ENCODE measurements at regions not wholly inside any gene's neighbourhood (a gene's known extent, or its start where the extent isn't known, plus 50 kb on each side); places are given as distances from the start of the nearest gene placed in this dataset.

DNA sequence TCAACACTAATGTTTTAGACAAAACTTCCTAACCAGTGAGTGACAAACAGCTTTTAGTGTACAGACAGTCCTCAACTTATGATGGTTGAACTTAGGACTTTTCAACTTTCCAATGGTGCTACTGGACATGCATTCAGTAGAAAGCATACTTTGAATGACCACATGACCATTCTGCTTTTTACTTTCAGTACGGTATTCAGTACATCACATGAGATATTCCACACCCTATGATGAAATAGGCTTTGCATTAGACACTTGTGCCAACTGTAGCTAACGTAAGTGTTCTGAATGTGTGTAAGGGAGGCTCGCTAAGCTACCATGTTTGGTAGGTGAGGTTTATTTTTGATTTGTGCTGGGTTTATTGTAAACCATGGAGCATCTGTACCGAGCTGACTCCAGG, 113.7 kb downstream of the WNT7A start:
- peaks cover 15% of the 10 kb centered on the region for H3K4me1 Mint-ChIP-seq
- ChIA-PET CTCF (interaction anchor here (1.1 to 1.7 kb wide), 2 partner anchors 109 to 119 kb away, joined by 3 read pairs; no protein-coding TSS in a partner anchor), POLR2A (no interaction called here)
- DNase-seq (ENCODE audit: low spot score) (no peak), ATAC-seq (no peak)
- peaks cover 4% of the 10 kb centered on the region for H3K27me3 Mint-ChIP-seq (ENCODE audit: low read depth)
- H3K9me3 Mint-ChIP-seq: peaks cover 15% of the 10 kb centered on the region
- H3K36me3 Mint-ChIP-seq: 0 out of 2 replicates have a peak, but pooled peaks cover 3% of the 10 kb centered on the region
- no peak for TF ChIP-seq NFATC4 (CRISPR knock-in tag; IDR thresholded peaks at IDR 0.05)
- TF ChIP-seq MLX (CRISPR knock-in tag; IDR thresholded peaks at IDR 0.05): no peak
- no peak for TF ChIP-seq FOXJ3 (CRISPR knock-in tag; IDR thresholded peaks at IDR 0.05; ENCODE audit: borderline replicate concordance)
- no peak for TF ChIP-seq FOXP1 (CRISPR knock-in tag; IDR thresholded peaks at IDR 0.05; ENCODE audit: borderline replicate concordance)
- TF ChIP-seq TEAD4 (CRISPR knock-in tag; IDR thresholded peaks at IDR 0.05): no peak
- TF ChIP-seq, protein P1, sequence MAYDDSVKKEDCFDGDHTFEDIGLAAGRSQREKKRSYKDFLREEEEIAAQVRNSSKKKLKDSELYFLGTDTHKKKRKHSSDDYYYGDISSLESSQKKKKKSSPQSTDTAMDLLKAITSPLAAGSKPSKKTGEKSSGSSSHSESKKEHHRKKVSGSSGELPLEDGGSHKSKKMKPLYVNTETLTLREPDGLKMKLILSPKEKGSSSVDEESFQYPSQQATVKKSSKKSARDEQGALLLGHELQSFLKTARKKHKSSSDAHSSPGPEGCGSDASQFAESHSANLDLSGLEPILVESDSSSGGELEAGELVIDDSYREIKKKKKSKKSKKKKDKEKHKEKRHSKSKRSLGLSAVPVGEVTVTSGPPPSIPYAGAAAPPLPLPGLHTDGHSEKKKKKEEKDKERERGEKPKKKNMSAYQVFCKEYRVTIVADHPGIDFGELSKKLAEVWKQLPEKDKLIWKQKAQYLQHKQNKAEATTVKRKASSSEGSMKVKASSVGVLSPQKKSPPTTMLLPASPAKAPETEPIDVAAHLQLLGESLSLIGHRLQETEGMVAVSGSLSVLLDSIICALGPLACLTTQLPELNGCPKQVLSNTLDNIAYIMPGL (CRISPR knock-in tag; IDR thresholded peaks at IDR 0.05): no peak
- no peak for TF ChIP-seq ZNF219 (CRISPR knock-in tag; IDR thresholded peaks at IDR 0.05; ENCODE audit: borderline replicate concordance)
- TF ChIP-seq PRRX2 (CRISPR knock-in tag; IDR thresholded peaks at IDR 0.05): no peak
- TF ChIP-seq, protein P2, sequence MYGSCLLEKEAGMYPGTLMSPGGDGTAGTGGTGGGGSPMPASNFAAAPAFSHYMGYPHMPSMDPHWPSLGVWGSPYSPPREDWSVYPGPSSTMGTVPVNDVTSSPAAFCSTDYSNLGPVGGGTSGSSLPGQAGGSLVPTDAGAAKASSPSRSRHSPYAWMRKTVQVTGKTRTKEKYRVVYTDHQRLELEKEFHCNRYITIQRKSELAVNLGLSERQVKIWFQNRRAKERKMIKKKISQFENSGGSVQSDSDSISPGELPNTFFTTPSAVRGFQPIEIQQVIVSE (CRISPR knock-in tag; IDR thresholded peaks at IDR 0.05; ENCODE audit: borderline replicate concordance): no peak
- TF ChIP-seq ZBTB43 (CRISPR knock-in tag; IDR thresholded peaks at IDR 0.05): no peak
- TF ChIP-seq RORB (CRISPR knock-in tag; IDR thresholded peaks at IDR 0.05): no peak
- H3K4me3 Mint-ChIP-seq: no peak overlapping the region
- no peak overlapping the region for H3K27ac Mint-ChIP-seq

DNA sequence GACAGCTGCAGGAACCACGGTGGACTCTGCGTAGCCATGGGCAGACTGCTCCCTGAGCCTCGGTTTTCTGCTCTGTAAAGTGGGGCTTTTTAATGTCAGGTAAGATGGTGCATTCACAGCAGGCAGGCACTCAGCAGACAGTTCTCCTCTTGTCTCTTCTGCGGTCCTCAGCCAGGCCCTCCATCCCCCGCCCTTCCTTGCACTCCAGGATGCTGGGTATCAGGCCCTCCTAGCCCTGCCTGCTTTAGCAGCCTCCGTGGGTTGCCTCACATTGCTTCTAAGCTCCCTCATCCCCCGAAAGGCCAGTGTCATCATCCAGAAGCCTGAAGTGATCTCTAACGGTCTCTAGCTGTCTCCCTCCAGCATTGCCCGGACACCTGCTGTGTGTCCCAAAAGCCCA, 115.7 kb downstream of the WNT7A start:
- Mint-ChIP-seq H3K27ac (no peak overlapping the region), H3K9me3 (peaks cover 15% of the 10 kb centered on the region), H3K4me3 (no peak overlapping the region), H3K27me3 (ENCODE audit: low read depth) (peaks cover 4% of the 10 kb centered on the region), H3K36me3 (0 out of 2 replicates have a peak, but pooled peaks cover 3% of the 10 kb centered on the region), H3K4me1 (peaks cover 3% of the 10 kb centered on the region; the same call in 1 of the 2 replicates)
- ATAC-seq (no peak), DNase-seq (ENCODE audit: low spot score) (no peak)
- ChIA-PET POLR2A (interaction anchor here (0.6 kb wide), 1 partner anchor 1017 kb away, joined by 3 read pairs; no protein-coding TSS in a partner anchor), CTCF (interaction anchor here (1.5 to 2.1 kb wide), 3 partner anchors 22 to 109 kb away, joined by 5 to 18 read pairs (median 6); no protein-coding TSS in a partner anchor)
- TF ChIP-seq TEAD4 (CRISPR knock-in tag; IDR thresholded peaks at IDR 0.05): no peak
- TF ChIP-seq, protein P3, sequence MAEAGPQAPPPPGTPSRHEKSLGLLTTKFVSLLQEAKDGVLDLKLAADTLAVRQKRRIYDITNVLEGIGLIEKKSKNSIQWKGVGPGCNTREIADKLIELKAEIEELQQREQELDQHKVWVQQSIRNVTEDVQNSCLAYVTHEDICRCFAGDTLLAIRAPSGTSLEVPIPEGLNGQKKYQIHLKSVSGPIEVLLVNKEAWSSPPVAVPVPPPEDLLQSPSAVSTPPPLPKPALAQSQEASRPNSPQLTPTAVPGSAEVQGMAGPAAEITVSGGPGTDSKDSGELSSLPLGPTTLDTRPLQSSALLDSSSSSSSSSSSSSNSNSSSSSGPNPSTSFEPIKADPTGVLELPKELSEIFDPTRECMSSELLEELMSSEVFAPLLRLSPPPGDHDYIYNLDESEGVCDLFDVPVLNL (CRISPR knock-in tag; IDR thresholded peaks at IDR 0.05; ENCODE audit: borderline replicate concordance, low read depth): no peak
- TF ChIP-seq ATF2 (CRISPR knock-in tag; IDR thresholded peaks at IDR 0.05; ENCODE audit: borderline replicate concordance, low read depth): no peak
- TF ChIP-seq ZNF138 (CRISPR knock-in tag; conservative IDR thresholded peaks at IDR 0.05): no peak
- no peak for TF ChIP-seq ELF4 (CRISPR knock-in tag; IDR thresholded peaks at IDR 0.05; ENCODE audit: low read depth)
- TF ChIP-seq E2F5 (CRISPR knock-in tag; IDR thresholded peaks at IDR 0.05): no peak
- no peak for TF ChIP-seq ZNF281 (CRISPR knock-in tag; IDR thresholded peaks at IDR 0.05)
- no peak for TF ChIP-seq MXD4 (CRISPR knock-in tag; IDR thresholded peaks at IDR 0.05; ENCODE audit: borderline replicate concordance)
- no peak for TF ChIP-seq ZNF416 (CRISPR knock-in tag; IDR thresholded peaks at IDR 0.05)
